HS-27A (cell line): ENCODE measurements at regions not wholly inside any gene's neighbourhood (a gene's known extent, or its start where the extent isn't known, plus 50 kb on each side); places are given as distances from the start of the nearest gene placed in this dataset.

Experiments
- DNase-seq: peaks from one replicate; pipeline ENCODE4 v3.0.0-alpha.2; 2012; ENCODE audit warnings: low read depth, missing footprints

DNA sequence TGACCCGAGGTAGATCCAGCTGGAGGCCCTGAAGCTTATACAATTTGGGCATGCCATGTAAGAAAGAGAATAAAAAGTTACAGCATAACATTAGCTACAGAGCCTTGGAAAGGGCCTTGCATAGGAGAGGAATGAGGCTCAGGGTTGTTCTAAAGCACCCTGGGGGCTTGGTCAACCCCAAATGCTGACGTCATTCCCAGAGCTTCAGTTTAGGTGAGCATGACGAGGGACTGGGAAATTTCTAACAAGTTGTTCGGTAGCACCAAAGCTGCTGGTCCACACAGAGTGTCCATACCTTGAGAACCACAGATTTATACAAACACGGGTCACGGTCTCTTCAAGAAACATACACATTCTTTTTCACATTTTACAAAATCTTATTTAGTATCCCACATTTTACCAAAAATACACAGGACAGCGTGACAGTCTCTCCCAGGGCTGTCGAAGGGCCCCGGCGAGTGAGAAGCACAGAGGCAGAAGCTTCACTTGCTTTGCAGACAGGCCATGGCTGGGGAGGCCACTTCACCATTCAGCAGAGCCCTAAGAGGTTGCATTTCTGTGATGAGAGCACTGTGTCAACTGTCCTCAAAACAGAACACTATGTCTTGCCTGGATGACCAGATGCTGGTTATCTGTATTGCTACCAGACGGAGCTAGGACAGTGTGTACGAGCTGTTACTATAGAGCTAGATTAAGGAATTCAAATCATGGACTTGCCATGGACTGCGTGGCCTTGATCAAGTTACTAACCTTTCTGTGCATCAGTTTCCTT, 68.2 kb upstream of the ARRDC4 start:
- DNase-seq: no peak

DNA sequence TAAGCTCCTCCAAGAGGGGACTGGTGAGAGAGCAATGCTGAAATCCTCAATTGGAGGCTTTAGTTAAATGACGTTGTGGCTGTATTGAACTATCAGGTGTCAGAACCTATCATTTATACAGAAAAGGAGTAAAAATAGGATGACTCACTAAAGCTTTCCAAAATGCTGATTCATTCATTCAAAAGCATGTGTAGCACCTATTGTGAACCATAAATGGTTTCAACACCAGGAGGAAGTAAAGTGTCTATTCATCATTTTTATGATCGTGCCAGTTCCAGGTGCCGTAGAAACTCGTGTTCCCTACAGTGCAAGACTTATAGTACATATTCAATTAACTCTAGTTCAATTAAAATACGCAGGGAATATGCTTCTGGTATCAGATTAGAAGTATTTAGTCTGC, 66.5 kb upstream of the ARRDC4 start:
- DNase-seq: no peak

DNA sequence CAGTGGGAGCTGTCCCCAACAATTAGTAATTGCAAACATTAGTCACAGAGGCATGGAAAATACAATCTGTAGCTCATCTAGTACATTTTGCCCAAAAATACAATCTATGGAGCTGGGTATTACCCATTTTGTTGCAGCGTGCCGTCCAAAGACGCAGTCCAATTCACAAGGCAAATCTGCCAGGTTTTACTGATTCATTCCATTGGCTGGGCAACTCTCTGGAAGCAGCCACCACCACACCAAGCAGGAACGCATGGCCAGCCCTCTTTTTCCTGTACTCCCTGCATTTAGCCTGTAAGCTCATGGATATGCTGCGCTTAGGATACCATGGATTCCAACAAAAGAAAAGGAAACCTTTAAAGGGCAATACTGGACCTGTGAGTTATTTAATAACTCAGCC, 60.5 kb upstream of the ARRDC4 start:
- DNase-seq: no peak

DNA sequence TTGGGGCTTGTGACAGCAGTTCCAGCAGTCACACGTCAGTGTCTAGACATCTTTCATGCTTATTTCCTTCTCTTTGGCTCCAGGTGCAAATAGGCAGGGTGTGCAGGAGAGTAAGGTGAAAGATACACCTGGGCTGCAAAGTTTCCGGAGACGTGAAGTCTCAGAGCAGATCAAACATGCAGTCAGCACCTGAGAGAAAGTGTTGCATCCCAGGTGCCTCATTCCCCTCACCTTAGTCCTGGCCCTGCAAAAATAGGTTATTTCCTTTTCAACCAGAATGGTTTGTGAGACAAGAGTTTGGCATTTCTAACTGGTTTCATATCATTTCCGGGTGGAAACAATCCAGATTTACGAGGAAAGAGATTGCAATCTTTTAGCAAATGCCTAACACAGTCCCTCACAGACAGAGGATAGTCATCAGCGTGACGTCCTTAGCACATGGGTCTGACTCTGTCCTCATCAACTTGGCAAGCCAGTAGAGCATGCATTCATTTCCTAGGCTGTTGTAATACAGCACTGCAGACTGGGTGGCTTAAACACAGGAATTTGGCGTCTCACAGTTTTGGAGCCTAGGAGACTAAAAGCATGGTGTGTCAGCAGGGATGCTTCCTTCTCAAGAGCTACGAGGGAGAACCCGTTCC, 58.2 kb upstream of the ARRDC4 start:
- DNase-seq: no peak

DNA sequence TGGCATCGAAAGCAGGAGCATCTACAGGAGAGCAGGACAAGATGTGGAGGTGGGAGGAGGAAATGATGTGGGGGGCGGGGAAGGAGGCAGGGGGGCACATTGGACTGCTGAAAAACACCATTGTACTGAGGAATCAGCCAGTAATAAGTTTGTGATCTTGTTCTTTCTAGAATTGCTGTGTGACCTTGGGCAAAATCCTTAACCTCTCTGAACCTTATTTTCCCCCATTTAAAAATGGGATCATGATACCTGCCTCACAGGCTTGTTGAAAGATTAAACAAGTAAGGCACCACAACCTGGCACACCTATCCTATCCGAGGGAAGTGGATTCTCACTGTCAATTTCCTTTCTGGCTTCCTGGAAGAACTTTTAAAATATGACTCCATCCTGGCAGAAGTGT, 56.9 kb upstream of the ARRDC4 start:
- no peak for DNase-seq

DNA sequence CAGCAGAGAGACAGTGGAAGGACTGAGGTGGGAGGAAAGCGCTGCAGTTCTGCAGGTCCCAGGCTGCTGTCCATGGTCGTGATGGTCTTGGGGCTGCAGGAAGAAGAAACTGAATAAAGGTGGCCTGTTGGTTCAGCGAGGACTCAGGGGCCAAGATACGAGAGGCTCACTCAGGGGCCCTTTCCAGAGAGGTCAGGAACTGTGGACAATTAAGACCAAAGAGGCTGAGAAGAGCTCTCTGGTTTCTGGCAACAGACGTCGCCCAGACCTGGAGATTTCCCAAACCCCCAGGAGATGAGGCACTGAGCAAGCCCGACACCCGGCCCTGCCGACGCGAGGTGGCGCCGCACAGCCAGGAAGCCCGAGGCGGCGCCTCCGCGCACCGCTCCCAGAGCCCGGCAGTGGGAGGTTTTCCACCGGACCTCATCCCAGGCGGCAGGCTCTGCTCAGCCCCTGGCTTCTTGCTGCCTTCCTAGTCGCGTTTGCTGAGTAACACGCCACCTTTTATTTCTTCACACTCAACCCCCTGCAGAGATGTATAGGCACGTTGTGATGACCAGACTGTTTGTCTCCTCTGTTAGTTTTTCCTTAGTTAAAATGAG, 56.4 kb upstream of the ARRDC4 start:
- DNase-seq: no peak

DNA sequence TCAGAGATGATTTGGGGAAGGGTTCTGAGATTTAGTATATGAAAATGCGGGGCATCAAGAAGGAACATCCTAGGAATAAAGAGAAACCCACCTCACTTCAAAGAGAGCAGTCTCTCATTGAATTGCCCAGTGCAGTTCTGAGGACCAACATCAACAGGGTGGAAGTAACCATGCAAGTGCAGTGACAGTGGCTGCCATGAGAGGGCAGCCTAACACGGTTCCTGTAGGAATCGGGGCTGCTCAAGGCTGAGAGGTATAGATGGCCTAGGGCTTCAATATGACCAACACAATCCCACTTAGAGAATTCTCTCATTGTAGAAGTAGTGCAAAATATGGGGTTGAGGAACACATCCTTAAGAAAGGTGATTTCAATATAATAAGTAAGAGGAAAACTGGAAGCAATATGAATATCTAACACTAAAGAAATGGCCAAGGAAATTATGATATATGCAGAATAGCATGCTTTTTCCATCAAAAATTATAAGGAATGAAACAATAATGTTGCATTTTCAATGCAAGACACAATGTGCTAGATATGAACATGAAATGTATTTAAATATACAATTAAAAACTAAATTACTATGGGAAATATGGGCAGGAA, 51.1 kb upstream of the ARRDC4 start:
- no peak for DNase-seq
